NCI-H1930 (cell line): ENCODE measurements at regions not wholly inside any gene's neighbourhood (a gene's known extent, or its start where the extent isn't known, plus 50 kb on each side); places are given as distances from the start of the nearest gene placed in this dataset.
"Not testable (repeated sequence)": the region's sequence is repeated elsewhere in the genome, so short reads cannot be mapped to it uniquely, and the experiment has no call there.

Experiments
- DNase-seq, 2 experiments: peaks; one replicate each; lab custom pipeline; 2025; lab: John Stamatoyannopoulos, UW

GRCh38 chr3:171915275-171915674, 72.1 kb downstream of the TMEM212 start:
- no peak for DNase-seq

DNA sequence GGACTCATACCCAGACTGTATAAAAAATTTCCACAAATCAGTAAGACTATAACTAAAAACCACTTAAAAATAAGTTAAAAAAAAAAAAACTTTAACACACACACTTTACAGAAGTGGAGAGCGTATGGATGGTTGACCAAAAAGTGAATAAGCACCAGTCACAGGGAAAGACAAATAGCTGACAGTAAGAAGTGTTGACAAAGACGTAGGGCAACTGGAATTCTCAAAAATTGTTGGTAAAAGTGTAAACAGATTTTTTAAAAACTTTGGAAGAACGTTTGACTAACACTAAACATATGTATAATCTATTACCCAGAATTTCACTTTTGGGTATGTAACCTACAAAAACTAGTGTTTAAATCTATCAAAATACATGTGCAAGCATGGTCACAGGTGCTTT, 73.7 kb downstream of the TMEM212 start:
- no peak for DNase-seq

DNA sequence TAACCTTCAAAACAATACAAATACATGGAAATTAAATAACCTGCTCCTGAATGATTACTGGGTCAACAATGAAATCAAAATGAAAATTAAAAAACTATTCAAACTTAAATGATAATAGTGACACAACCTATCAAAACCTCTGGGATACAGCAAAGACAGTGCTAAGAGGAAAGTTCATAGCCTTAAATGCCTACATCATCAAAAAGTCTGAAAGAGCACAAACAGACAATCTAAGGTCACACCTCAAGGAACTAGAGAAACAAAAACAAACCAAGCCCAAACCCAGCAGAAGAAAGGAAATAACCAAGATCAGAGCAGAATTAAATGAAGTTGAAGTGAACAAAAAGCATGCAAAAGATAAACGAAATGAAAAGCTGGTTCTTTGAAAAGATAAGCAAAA, 79.5 kb downstream of the TMEM212 start:
- DNase-seq = not testable (repeated sequence)

DNA sequence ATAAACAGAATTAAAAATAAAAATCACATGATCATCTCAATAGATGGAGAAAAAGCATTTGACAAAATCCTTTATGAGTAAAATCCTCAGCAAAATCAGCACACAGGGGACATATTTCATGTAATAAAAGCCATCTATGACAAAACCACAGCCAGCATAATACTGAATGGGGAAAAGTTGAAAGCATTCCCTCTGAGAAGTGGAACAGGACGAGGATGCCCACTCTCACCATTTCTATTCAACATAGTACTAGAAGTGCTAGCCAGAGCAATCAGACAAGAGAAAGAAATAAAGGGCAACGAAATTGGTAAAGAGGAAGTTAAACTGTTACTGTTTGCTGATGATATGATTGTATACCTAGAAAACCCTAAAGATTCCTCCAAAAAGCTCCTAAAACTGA, 80.5 kb downstream of the TMEM212 start:
- not testable (repeated sequence) for DNase-seq

DNA sequence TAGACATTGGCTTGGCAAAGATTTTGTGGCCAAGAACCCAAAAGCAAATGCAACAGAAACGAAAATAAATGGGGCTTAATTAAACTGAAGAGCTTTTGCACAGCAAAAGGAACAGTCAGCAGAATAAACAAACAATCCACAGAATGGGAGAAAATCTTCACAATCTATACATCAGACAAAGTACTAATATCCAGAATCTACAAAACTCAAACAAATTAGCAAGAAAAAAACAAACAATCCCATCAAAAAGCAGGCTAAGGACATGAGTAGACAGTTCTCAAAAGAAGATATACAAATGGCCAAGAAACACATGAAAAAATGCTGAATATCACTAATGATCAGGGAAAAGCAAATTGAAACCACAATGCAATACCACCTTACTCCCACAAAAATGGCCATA, 81.7 kb downstream of the TMEM212 start:
- DNase-seq = not testable (repeated sequence)

DNA sequence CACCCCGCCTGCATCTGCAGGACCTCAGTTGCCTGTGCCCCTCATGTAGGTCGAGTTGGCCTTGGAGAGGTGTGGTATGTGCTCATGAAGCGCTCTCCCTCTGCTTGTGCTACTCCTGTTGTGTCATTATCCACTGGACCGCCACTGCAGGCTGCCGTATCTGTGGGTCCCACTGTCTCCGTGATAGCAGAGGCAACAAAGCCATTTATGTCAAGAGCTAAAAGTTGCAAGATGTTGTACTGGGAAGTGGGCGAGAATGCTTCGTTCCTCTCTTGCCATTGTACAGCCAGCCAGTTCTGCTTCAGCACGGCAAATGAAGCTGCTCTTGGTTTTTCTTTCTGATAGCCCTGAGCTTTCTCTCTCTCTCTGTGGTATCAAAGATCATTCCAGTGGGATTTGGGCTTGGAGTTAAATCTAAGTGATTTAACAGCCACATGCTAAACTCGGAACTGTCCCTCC, 89.0 kb downstream of the TMEM212 start:
- DNase-seq = no peak

DNA sequence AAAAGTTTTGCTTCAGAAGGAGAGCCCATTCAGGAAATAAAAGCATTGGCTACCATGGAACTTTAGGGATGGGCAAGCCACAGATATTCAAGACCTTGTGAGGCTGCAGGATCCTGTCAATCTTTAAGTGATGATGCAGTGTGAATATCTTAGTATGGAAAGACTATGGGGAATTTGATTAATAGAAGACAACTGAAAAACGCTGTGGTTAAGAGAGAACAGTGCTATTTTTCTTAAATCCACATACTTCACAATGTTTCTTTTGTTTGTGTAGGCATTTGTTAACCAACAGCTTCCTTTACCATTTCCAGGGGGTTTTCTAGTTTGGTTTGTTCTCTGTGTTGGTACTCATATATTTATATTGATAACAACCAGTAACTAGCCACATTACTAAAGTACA, 90.3 kb downstream of the TMEM212 start:
- DNase-seq = no peak

DNA sequence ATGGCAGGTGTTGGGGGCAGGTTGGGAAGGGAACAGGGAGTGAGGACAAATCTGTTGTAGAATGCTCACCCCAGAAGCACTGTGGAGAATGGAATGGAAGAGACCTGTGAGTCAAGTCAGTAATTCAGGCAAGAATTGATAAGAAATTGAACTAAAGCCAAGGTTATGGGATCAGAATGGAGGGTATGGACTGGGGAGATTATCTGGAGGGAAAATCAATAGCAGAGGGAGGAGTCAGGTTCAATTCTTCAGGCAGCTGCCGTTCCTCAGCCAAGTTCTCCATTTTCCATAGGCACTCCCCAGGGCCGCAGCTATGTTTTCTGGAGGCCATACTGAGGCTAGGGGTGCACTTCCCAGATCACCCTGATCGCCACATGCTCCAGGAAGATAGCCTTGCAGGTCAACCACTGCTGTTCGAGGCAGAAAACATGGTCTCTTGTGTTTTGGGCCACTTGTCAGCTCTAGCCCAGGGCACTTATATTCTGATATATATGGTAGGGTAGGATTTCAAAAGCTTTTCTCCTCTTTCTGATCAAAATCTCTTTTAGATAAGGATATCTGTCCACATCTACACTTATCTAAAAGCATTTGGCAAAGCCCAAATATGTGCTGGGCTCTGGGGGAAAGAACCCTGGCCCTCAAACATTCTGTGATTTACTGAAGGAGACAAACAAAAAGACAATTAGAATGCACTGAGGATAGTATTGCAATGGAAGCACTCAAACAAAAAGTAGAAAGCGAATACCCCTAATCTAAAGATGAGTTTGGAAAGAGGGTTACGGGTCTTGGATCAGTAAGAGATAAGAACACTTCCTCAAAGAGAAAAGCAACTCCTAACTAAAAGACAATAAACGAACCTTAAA, 92.3 kb downstream of the TMEM212 start:
- DNase-seq = no peak

- no peak for DNase-seq
Observed at GRCh38 chr3:171936191-171936841, 93.2 kb downstream of the TMEM212 start.

GRCh38 chr3:171939578-171939977, 96.4 kb downstream of the TMEM212 start:
- no peak for DNase-seq

DNA sequence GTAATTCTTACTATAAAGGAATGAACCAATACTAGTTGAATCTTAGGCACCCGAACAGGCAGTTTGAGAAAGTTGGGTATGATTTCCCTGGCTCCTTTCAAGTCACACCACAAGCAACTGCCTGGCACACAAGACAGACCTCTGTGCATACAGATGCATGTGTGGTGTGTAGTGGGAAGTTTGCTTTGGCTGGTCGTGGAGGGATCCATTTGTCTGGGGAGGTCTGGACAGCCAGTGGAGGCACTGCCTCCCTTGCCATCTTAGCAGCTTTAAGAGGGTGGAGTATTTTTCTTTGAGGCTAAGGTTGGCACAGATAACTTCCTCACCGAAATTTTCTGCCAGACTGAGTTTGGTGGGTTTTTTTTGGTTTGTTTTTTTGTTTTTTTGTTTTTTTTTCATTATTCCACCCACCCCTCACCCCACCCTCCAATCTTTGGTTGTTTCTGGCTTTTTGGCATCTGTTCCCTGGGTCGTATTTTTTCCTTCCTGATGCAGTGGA, 97.1 kb downstream of the TMEM212 start:
- DNase-seq = no peak

DNA sequence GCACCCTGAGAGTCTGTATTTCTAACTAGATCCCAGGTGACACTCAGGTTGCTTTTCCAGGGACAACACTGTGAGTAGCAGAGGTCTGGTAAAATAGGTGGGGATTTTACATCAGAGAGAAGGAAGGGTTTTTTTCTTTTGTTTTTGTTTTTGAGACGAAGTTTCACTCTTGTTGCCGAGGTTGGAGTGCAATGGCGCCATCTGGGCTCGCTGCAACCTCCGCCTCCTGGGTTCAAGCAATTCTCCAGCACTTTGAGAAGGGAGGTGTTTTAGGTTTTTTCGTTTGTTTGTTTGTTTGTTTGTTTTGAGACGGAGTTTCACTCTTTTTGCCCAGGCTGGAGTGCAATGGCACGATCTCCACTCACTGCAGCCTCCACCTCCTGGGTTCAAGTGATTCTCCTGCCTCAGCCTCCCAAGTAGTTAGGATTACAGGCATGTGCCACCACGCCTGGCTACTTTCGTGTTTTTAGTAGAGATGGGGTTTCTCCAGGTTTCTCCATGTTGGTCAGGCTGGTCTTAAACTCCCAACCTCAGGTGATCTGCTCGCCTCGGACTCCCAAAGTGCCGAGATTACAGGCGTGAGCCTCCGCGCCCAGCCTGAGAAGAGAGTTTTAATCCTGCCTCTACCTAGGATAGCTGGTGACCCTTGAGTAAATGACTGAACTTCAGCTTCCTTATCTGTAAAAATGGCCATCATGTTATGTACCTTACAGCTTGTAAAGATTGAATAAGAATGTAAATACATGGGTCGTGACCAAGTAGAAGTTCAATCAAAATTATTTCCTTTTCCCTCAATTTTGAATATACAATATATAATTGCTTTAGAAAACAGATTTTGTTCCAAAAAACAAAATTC, 95.9 kb upstream of the FNDC3B start:
- no peak for DNase-seq

DNA sequence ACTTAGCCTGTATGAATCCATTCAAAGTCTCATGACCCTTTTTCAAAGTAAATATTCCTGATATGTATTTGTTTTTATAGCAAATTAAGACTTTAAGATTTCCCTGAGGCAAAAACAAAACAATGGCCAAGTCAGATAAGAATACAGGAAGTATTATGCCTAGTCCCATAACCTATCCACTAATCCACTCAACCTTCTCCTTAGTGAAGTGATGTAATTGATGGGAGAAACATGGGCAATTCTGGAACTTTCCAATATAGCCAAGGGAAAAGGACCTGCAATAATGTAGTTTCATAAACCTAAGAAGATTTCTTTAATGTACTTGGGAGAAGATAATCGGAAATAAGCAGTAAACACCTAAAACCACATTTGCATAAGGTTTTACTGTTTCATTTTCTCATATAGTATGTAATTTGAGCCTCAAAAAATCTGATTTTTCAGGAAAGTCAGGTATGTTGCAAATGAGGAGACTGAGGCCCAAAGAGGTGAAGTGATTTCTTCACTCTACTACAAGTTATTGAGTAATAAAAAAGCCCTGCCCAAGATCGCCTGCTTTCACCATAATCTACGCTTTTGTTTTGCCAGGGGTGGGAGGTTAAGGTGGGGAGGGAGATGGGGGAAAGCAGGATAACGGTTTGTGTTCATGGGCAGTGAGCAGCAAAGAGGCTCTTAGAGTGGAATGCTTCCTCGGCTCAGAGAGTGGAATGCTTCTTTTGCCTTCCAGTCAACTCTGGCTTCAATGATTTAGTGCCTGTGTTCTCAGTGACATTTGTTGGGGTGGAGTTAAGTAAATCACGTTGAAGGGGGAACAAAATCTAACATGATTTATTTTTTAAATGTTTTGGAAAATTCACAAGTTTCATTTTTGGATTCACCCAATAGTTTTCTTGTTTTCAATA, 95.0 kb upstream of the FNDC3B start:
- no peak for DNase-seq

GRCh38 chr3:171948674-171949073, 90.7 kb upstream of the FNDC3B start:
- DNase-seq = no peak

- DNase-seq = no peak
Observed at GRCh38 chr3:171949554-171949953, 89.8 kb upstream of the FNDC3B start.

GRCh38 chr3:171950373-171950772, 89.0 kb upstream of the FNDC3B start:
- no peak for DNase-seq

DNA sequence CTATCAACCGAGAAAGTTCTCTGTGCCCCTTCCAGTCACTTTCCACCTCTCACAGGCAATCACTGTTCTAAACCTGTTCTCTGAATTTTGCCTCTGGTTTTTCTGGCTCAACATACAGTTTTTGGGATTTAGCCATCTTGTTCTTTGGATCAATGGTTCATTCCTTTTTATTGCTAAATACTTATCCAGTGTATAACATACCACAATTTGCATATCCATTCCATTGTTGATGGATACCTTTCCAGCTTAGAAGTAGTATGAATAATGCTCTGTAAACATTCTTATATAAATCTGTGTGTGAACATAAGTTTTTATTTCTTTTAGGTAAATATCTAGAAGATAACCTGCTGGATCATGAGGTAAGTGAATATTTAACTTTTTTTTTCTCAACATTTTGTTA, 87.8 kb upstream of the FNDC3B start:
- no peak for DNase-seq

DNA sequence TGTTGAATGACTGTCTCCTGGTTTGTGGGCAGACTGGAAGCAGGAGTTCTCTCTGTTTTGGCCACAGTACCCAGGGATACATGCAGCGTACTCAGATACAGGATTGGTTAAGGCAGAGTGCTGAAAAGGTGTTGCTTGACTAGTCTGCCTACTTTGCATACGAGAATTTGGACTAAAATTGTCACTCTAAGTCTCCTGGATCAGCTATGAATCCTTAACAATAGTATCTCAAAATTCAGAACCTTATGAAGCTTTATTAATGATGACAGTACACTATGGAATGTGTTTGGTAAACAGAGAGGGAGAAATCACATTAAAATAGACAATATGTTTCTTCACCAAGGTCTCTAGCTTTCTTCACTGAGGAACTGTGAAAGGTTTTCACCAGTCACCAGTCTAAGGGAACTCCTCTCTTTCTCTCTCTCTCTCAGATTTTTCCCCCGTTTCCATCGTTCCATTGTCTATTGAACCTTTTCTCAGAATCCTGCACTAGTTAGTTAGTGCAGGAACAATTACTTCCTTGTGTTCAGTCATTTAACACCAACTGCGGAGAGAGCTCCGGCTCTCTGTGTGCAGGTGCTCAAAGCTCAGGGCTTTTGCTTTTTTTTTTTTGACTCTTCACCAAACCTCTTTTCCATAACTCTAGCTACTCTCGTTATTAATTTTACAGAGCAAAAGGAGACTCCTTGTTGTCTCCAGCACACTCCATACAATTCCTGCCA, 85.9 kb upstream of the FNDC3B start:
- DNase-seq = no peak

- peak in 1 of 2 experiments; percentile 26 for DNase-seq
Observed at GRCh38 chr3:171954690-171955383, 84.5 kb upstream of the FNDC3B start.

DNA sequence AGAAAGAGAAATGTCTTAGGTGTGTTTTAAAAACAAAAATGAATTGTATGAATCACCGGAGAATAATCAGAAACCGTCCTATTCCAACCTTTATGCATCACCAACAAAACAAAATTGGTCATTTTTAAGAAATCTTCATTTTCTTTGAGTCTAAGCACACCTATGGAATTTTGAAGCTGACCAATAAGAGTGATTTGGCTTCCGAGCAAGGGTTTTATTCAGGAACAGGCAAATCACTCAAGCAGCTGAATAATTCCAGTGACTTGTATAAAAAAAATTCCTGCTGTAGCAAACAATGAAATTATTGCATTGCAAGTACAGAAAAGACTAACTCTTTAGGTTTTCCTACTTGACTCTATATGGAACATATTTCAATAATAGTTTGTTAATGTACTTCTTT, 83.8 kb upstream of the FNDC3B start:
- no peak for DNase-seq
